ENCODE measurements at regions not wholly inside any gene's neighbourhood (a gene's known extent, or its start where the extent isn't known, plus 50 kb on each side); places are given as distances from the start of the nearest gene placed in this dataset.

DNA sequence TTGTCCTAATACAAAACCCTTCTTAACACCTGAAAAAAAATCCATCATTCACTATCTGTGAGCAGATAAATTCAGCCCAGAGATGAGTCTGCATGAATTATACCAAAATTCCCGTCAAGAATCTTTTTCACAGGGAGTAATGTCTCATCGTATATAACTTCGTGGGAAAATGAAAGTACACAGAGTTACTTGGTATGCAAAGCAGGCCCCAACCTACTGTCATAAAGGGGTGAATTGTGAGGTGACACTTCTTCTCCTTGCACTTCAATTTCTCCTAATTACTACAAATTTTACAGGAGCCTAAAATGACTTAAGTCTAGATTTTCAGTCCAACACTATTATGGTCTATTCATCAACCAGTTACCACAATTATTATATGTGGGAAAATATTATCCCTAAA lies 84.6 kb upstream of the CDH20 start:
- TF ChIP-seq CTCF (conservative IDR thresholded peaks at IDR 0.05; ENCODE audit: low read depth, low read length) (no peak), SMC3 (IDR thresholded peaks at IDR 0.05; ENCODE audit: low read depth, low read length) (no peak), POLR2A (IDR thresholded peaks at IDR 0.05; ENCODE audit: low read depth, low read length) (no peak)

All from IMR-90 (cell line).